Lower leg skin (tissue), 3 donors: ENCODE measurements at regions not wholly inside any gene's neighbourhood (a gene's known extent, or its start where the extent isn't known, plus 50 kb on each side); places are given as distances from the start of the nearest gene placed in this dataset.

ENCODE experiments used
- CTCF ChIP-seq, 3 donors: fragments of 450-650 bp; IDR thresholded peaks; one replicate each; pipeline ENCODE4 v1.5.1; 2016; ENCODE audit warnings: antibody characterized with exemption in 3 of 3, mild to moderate bottlenecking in 3 of 3, moderate library complexity in 2 of 3
- POLR2A ChIP-seq, 2 donors: fragments of 450-650 bp; IDR thresholded peaks; one replicate each; pipeline ENCODE4 v1.6.1; 2016 to 2017; ENCODE audit warnings: antibody characterized with exemption in 2 of 2, mild to moderate bottlenecking in 1 of 2, moderate library complexity in 1 of 2

- TF ChIP-seq CTCF (IDR thresholded peaks at IDR 0.05) (no peak), POLR2A (IDR thresholded peaks at IDR 0.05) (no peak)
Measured at GRCh38 chr13:80059789-80060188, 281.1 kb downstream of the SPRY2 start.
